ENCODE measurements at regions not wholly inside any gene's neighbourhood (a gene's known extent, or its start where the extent isn't known, plus 50 kb on each side); places are given as distances from the start of the nearest gene placed in this dataset.
"Not testable (repeated sequence)": the region's sequence is repeated elsewhere in the genome, so short reads cannot be mapped to it uniquely, and the experiment has no call there.

- H3K4me1 Mint-ChIP-seq: no peaks in the 10 kb centered on the region
- no peak overlapping the region for H3K27ac Mint-ChIP-seq
- H3K27me3 Mint-ChIP-seq: no peaks in the 10 kb centered on the region
- H3K36me3 Mint-ChIP-seq (ENCODE audit: low read depth): no peaks in the 10 kb centered on the region
- H3K4me3 Mint-ChIP-seq: no peak overlapping the region
- no peak for ATAC-seq (replicated peaks)
- H3K9me3 Mint-ChIP-seq: peaks cover 24% of the 10 kb centered on the region
Observed at GRCh38 chr3:148477375-148477774, 220.3 kb upstream of the AGTR1 start.

- Mint-ChIP-seq H3K27me3 (no peaks in the 10 kb centered on the region), H3K9me3 (no peaks in the 10 kb centered on the region), H3K4me1 (no peaks in the 10 kb centered on the region), H3K27ac (no peak overlapping the region), H3K4me3 (no peak overlapping the region), H3K36me3 (ENCODE audit: low read depth) (no peaks in the 10 kb centered on the region)
- no peak for ATAC-seq (replicated peaks)
Observed at GRCh38 chr3:148493631-148494030, 204.1 kb upstream of the AGTR1 start.

- no peaks in the 10 kb centered on the region for H3K27me3 Mint-ChIP-seq
- no peaks in the 10 kb centered on the region for H3K9me3 Mint-ChIP-seq
- ATAC-seq (replicated peaks): no peak
- H3K4me1 Mint-ChIP-seq: no peaks in the 10 kb centered on the region
- no peak overlapping the region for H3K4me3 Mint-ChIP-seq
- no peaks in the 10 kb centered on the region for H3K36me3 Mint-ChIP-seq (ENCODE audit: low read depth)
- no peak overlapping the region for H3K27ac Mint-ChIP-seq
Observed at GRCh38 chr3:148494451-148494850, 203.3 kb upstream of the AGTR1 start.

- no peaks in the 10 kb centered on the region for H3K27me3 Mint-ChIP-seq
- ATAC-seq (replicated peaks): no peak
- no peak overlapping the region for H3K27ac Mint-ChIP-seq
- peaks cover 3% of the 10 kb centered on the region for H3K9me3 Mint-ChIP-seq
- no peaks in the 10 kb centered on the region for H3K36me3 Mint-ChIP-seq (ENCODE audit: low read depth)
- no peaks in the 10 kb centered on the region for H3K4me1 Mint-ChIP-seq
- H3K4me3 Mint-ChIP-seq: no peak overlapping the region
Observed at GRCh38 chr3:148500881-148501280, 196.8 kb upstream of the AGTR1 start.

- H3K4me1 Mint-ChIP-seq: no peaks in the 10 kb centered on the region
- H3K9me3 Mint-ChIP-seq: peaks cover 8% of the 10 kb centered on the region
- H3K27me3 Mint-ChIP-seq: no peaks in the 10 kb centered on the region
- H3K36me3 Mint-ChIP-seq (ENCODE audit: low read depth): no peaks in the 10 kb centered on the region
- ATAC-seq (replicated peaks): no peak
- H3K4me3 Mint-ChIP-seq: no peak overlapping the region
- no peak overlapping the region for H3K27ac Mint-ChIP-seq
Observed at GRCh38 chr3:148510116-148510515, 187.6 kb upstream of the AGTR1 start.

GRCh38 chr3:148510561-148510960, 187.1 kb upstream of the AGTR1 start:
- ATAC-seq (replicated peaks): no peak
- H3K9me3 Mint-ChIP-seq: peaks cover 7% of the 10 kb centered on the region
- H3K4me1 Mint-ChIP-seq: no peaks in the 10 kb centered on the region
- H3K36me3 Mint-ChIP-seq (ENCODE audit: low read depth): no peaks in the 10 kb centered on the region
- H3K27me3 Mint-ChIP-seq: no peaks in the 10 kb centered on the region
- no peak overlapping the region for H3K27ac Mint-ChIP-seq
- H3K4me3 Mint-ChIP-seq: no peak overlapping the region

GRCh38 chr3:148512648-148513047, 185.1 kb upstream of the AGTR1 start:
- H3K36me3 Mint-ChIP-seq (ENCODE audit: low read depth): no peaks in the 10 kb centered on the region
- H3K4me3 Mint-ChIP-seq: no peak overlapping the region
- no peak for ATAC-seq (replicated peaks)
- H3K27me3 Mint-ChIP-seq: no peaks in the 10 kb centered on the region
- H3K27ac Mint-ChIP-seq: no peak overlapping the region
- H3K4me1 Mint-ChIP-seq: no peaks in the 10 kb centered on the region
- H3K9me3 Mint-ChIP-seq: no peaks in the 10 kb centered on the region

- H3K27me3 Mint-ChIP-seq: no peaks in the 10 kb centered on the region
- H3K36me3 Mint-ChIP-seq (ENCODE audit: low read depth): no peaks in the 10 kb centered on the region
Observed at GRCh38 chr3:148513096-148513543, 184.6 kb upstream of the AGTR1 start.

GRCh38 chr3:148518520-148518919, 179.2 kb upstream of the AGTR1 start:
- no peaks in the 10 kb centered on the region for H3K4me1 Mint-ChIP-seq
- no peak for ATAC-seq (replicated peaks)
- H3K4me3 Mint-ChIP-seq: no peak overlapping the region
- peaks cover 20% of the 10 kb centered on the region for H3K9me3 Mint-ChIP-seq
- H3K36me3 Mint-ChIP-seq (ENCODE audit: low read depth): no peaks in the 10 kb centered on the region
- no peaks in the 10 kb centered on the region for H3K27me3 Mint-ChIP-seq
- H3K27ac Mint-ChIP-seq: no peak overlapping the region

More at GRCh38 chr3:148513096-148513543, 184.6 kb upstream of the AGTR1 start:
- H3K9me3 Mint-ChIP-seq: peaks cover 2% of the 10 kb centered on the region
- H3K4me1 Mint-ChIP-seq: no peaks in the 10 kb centered on the region
- no peak overlapping the region for H3K27ac Mint-ChIP-seq
- ATAC-seq (replicated peaks): no peak
- no peak overlapping the region for H3K4me3 Mint-ChIP-seq

- not testable (repeated sequence) for H3K36me3 Mint-ChIP-seq (ENCODE audit: low read depth); H3K4me1 Mint-ChIP-seq; ATAC-seq (replicated peaks); H3K27me3 Mint-ChIP-seq; H3K27ac Mint-ChIP-seq; H3K4me3 Mint-ChIP-seq
- peaks cover 27% of the 10 kb centered on the region for H3K9me3 Mint-ChIP-seq
Observed at GRCh38 chr3:148525621-148526020, 172.1 kb upstream of the AGTR1 start.

- H3K27ac Mint-ChIP-seq: no peak overlapping the region
Observed at GRCh38 chr3:148528024-148528423, 169.7 kb upstream of the AGTR1 start.

GRCh38 chr3:148531836-148532235, 165.9 kb upstream of the AGTR1 start:
- no peak for ATAC-seq (replicated peaks)
- H3K9me3 Mint-ChIP-seq: peaks cover 6% of the 10 kb centered on the region

More at GRCh38 chr3:148528024-148528423, 169.7 kb upstream of the AGTR1 start:
- no peak for ATAC-seq (replicated peaks)
- Mint-ChIP-seq H3K4me1 (no peaks in the 10 kb centered on the region), H3K27me3 (no peaks in the 10 kb centered on the region), H3K9me3 (peaks cover 19% of the 10 kb centered on the region), H3K4me3 (no peak overlapping the region), H3K36me3 (ENCODE audit: low read depth) (no peaks in the 10 kb centered on the region)

GRCh38 chr3:148532326-148532725, 165.4 kb upstream of the AGTR1 start:
- Mint-ChIP-seq H3K9me3 (peaks cover under 1% of the 10 kb centered on the region), H3K4me3 (no peak overlapping the region), H3K27me3 (no peaks in the 10 kb centered on the region), H3K4me1 (no peaks in the 10 kb centered on the region), H3K27ac (no peak overlapping the region), H3K36me3 (ENCODE audit: low read depth) (no peaks in the 10 kb centered on the region)
- no peak for ATAC-seq (replicated peaks)

More at GRCh38 chr3:148531836-148532235, 165.9 kb upstream of the AGTR1 start:
- H3K4me3 Mint-ChIP-seq: no peak overlapping the region
- H3K36me3 Mint-ChIP-seq (ENCODE audit: low read depth): no peaks in the 10 kb centered on the region
- H3K27me3 Mint-ChIP-seq: no peaks in the 10 kb centered on the region
- H3K4me1 Mint-ChIP-seq: no peaks in the 10 kb centered on the region
- H3K27ac Mint-ChIP-seq: no peak overlapping the region

GRCh38 chr3:148532774-148533173, 164.9 kb upstream of the AGTR1 start:
- no peak overlapping the region for H3K4me3 Mint-ChIP-seq

GRCh38 chr3:148534089-148534988, 163.4 kb upstream of the AGTR1 start:
- H3K36me3 Mint-ChIP-seq (ENCODE audit: low read depth): no peaks in the 10 kb centered on the region
- ATAC-seq (replicated peaks): no peak
- no peak overlapping the region for H3K4me3 Mint-ChIP-seq
- H3K9me3 Mint-ChIP-seq: no peaks in the 10 kb centered on the region
- no peaks in the 10 kb centered on the region for H3K27me3 Mint-ChIP-seq
- H3K27ac Mint-ChIP-seq: no peak overlapping the region
- H3K4me1 Mint-ChIP-seq: no peaks in the 10 kb centered on the region

More at GRCh38 chr3:148532774-148533173, 164.9 kb upstream of the AGTR1 start:
- H3K4me1 Mint-ChIP-seq: no peaks in the 10 kb centered on the region
- no peak overlapping the region for H3K27ac Mint-ChIP-seq
- ATAC-seq (replicated peaks): no peak
- no peaks in the 10 kb centered on the region for H3K36me3 Mint-ChIP-seq (ENCODE audit: low read depth)
- no peaks in the 10 kb centered on the region for H3K9me3 Mint-ChIP-seq
- no peaks in the 10 kb centered on the region for H3K27me3 Mint-ChIP-seq

Measured in activated T-helper 17 cell treated with anti-CD3 and anti-CD28 coated beads, Interleukin-2, amount 50 U/mL, for 72 hours (primary cell).